ENCODE measurements at regions not wholly inside any gene's neighbourhood (a gene's known extent, or its start where the extent isn't known, plus 50 kb on each side); places are given as distances from the start of the nearest gene placed in this dataset.

DNA sequence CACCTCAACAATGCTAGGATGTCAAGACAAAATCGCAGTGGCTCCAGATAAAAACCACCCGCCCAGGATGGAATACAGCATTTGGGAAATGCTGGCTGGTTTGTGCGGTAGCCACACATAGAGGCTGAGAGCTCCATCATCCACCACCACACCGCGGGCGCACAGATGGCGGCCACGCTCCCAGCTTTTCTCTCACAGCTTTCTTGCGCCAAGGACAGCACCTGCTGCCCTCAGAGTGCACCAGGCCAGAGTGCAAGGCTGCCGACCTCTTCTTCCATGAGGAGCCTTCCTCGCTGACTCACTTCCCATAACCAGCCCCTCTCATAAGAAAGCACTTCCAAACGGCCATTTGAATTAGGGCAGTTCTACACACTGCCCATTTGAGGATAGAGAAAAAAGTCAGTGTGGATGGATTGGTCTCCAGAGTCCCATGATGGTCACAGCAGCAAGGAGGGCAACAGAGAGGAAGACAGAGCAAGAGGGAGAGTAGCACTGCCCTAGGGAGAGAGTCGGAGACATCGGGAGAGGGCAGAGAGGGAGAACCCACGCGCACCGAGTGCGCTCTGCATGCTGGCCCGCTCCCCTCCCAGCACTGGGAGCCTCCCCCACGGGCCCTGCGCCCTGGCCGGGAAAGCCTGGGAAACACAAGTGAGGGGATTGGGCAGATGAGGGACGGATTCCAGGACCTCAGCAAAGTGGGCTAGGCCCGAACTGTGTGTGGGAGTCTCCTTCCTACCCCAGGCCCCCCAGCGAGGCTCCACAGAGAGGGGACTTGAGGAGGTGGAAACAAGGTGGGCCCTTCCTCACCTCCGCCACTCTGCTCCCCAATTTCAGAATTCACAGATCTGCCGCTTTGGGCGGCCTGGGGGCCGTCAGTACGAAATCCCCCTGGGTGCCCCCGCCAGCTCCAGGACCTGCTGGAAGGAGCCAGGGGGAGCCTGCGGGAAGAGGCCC lies 156.9 kb downstream of the USP12 start:
- H3K36me3 ChIP-seq: no peaks in the 10 kb centered on the region
- no peaks in the 10 kb centered on the region for H3K9me3 ChIP-seq
- WGBS, 2 donors: 83 to 84% methylated on average over 32 of the region's 32 CpGs
- TF ChIP-seq EP300 (IDR thresholded peaks at IDR 0.05) (no peak), POLR2A (IDR thresholded peaks at IDR 0.05) (no peak), CTCF (IDR thresholded peaks at IDR 0.05) (no peak)
- no peak overlapping the region for H3K27ac ChIP-seq
- DNase-seq (ENCODE audit: low spot score in 2 of 2): no peak
- no peaks in the 10 kb centered on the region for H3K27me3 ChIP-seq
- H3K4me1 ChIP-seq: no peaks in the 10 kb centered on the region
- H3K4me3 ChIP-seq: no peak overlapping the region

DNA sequence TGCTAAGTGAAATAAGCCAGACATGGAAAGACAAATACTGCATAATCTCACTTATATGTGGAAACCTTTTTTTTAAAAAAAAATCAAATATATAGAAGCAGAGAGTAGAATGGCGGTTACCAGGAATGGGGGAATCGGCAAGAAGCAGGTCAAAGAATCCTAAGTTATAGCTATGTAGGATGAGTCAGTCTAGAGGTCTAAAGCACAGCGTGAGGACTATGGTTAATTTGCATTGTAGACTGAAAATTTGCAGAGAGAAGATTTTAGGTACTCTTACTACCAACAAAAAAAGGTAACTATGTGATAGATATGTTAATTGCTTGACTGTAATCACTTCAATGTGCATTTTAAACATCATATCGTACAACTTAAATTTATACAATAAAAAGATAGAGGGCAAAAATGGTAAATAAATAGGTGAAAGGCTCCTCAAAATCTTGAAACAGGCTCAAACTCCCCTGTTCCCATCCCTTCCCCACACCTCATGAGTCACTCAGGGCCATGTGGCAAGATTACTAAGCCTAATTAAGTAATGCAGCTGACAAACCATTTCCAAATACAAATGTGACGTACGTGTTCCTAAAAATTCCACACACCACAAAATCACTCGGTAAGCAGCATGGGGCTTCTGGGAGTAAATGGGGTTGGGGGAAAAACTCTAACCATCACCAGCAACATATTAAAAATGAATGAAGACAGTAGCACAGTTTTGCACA lies 159.0 kb downstream of the USP12 start:
- H3K4me3 ChIP-seq: no peak overlapping the region
- no peak for DNase-seq (ENCODE audit: low spot score in 2 of 2)
- no peaks in the 10 kb centered on the region for H3K9me3 ChIP-seq
- no peaks in the 10 kb centered on the region for H3K36me3 ChIP-seq
- H3K4me1 ChIP-seq: no peaks in the 10 kb centered on the region
- WGBS, 2 donors: 80 to 88% methylated on average over 7 of the region's 7 CpGs
- no peak for TF ChIP-seq POLR2A (IDR thresholded peaks at IDR 0.05)
- TF ChIP-seq EP300 (IDR thresholded peaks at IDR 0.05): no peak
- TF ChIP-seq CTCF (IDR thresholded peaks at IDR 0.05): no peak
- no peak overlapping the region for H3K27ac ChIP-seq
- H3K27me3 ChIP-seq: no peaks in the 10 kb centered on the region

- Histone ChIP-seq H3K9me3 (no peaks in the 10 kb centered on the region), H3K27me3 (peaks cover 0 to 6% of the 10 kb centered on the region in 2 donors), H3K27ac (no peak overlapping the region), H3K36me3 (no peaks in the 10 kb centered on the region), H3K4me1 (peaks cover 0 to 5% (median under 1%) of the 10 kb centered on the region in 4 donors), H3K4me3 (no peak overlapping the region)
- DNase-seq (ENCODE audit: low spot score in 2 of 2): no peak
- 70 to 77% methylated on average over 5 of the region's 5 CpGs for WGBS, 2 donors
- TF ChIP-seq POLR2A (IDR thresholded peaks at IDR 0.05) (no peak), EP300 (IDR thresholded peaks at IDR 0.05) (no peak), CTCF (IDR thresholded peaks at IDR 0.05) (no peak)
Observed at GRCh38 chr13:27011661-27012060, 159.9 kb downstream of the USP12 start.

DNA sequence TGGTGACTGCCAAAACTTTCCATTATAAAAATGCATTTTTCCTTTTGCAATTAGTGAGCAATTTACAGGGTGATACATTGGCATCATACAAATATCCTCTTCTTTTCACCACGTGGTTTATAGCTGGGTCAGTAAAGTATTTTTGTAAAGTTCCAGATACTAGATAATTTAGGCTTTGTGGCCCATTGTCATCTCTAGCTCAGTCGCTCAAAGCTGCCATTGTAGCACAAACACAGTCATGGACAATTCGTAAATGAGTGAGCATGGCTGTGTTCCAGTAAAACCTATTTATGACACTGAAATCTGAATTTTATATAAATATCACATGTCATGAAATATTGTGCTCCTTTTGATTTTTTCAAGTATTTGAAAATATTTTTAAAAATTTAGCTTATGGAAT lies 162.9 kb downstream of the USP12 start:
- H3K4me3 ChIP-seq: no peak overlapping the region
- H3K27ac ChIP-seq: no peak overlapping the region
- TF ChIP-seq EP300 (IDR thresholded peaks at IDR 0.05) (no peak), CTCF (IDR thresholded peaks at IDR 0.05) (no peak), POLR2A (IDR thresholded peaks at IDR 0.05) (no peak)
- WGBS, 2 donors: 56% methylated on average over 3 of the region's 3 CpGs
- H3K27me3 ChIP-seq: peaks cover 0 to 8% of the 10 kb centered on the region in 2 donors
- no peaks in the 10 kb centered on the region for H3K36me3 ChIP-seq
- no peak for DNase-seq (ENCODE audit: low spot score in 2 of 2)
- no peaks in the 10 kb centered on the region for H3K9me3 ChIP-seq
- H3K4me1 ChIP-seq: peaks cover 0 to 16% (median 5%) of the 10 kb centered on the region in 4 donors

- TF ChIP-seq CTCF (IDR thresholded peaks at IDR 0.05) (no peak), POLR2A (IDR thresholded peaks at IDR 0.05) (no peak), EP300 (IDR thresholded peaks at IDR 0.05) (no peak)
- DNase-seq (ENCODE audit: low spot score in 2 of 2): no peak
- WGBS, 2 donors: 29 to 37% methylated on average over 12 of the region's 12 CpGs
- Histone ChIP-seq H3K4me3 (peak overlapping the region in 3 of 4 donors; percentile 25 to 45 (median 41)), H3K9me3 (no peaks in the 10 kb centered on the region), H3K36me3 (no peaks in the 10 kb centered on the region), H3K27ac (no peak overlapping the region), H3K27me3 (peaks cover 0 to 8% of the 10 kb centered on the region in 2 donors), H3K4me1 (peaks cover 0 to 16% (median 5%) of the 10 kb centered on the region in 4 donors)
Observed at GRCh38 chr13:27007166-27007565, 164.4 kb downstream of the USP12 start.
